SK-N-SH treated with all-trans-retinoic acid at 6 μM for 48 hours (cell line): ENCODE measurements at regions not wholly inside any gene's neighbourhood (a gene's known extent, or its start where the extent isn't known, plus 50 kb on each side); places are given as distances from the start of the nearest gene placed in this dataset.

Experiments used
- CREB5 ChIP-seq: fragments of 250-450 bp; sonication (Bioruptor Pico); IDR thresholded peaks from 2 replicates; pipeline ENCODE4 v1.5.1; 2020; ENCODE audit warnings: low read depth, mild to moderate bottlenecking, moderate library complexity
- CSDC2 ChIP-seq: fragments of 250-450 bp; sonication (Bioruptor Pico); IDR thresholded peaks from 2 replicates; pipeline ENCODE4 v1.5.0; 2020; ENCODE audit warnings: mild to moderate bottlenecking, moderate library complexity
- GLIS3 ChIP-seq: fragments of 250-450 bp; sonication (Bioruptor Pico); IDR thresholded peaks from 2 replicates; pipeline ENCODE4 v1.5.0; 2020; ENCODE audit warnings: mild to moderate bottlenecking, moderate library complexity
- RARB ChIP-seq: fragments of 250-450 bp; sonication (Bioruptor Pico); IDR thresholded peaks from 2 replicates; pipeline ENCODE4 v1.8.0; 2021; ENCODE audit warnings: mild to moderate bottlenecking, moderate library complexity
- TCF4 ChIP-seq: fragments of 250-450 bp; sonication (Bioruptor Pico); IDR thresholded peaks from 2 replicates; pipeline ENCODE4 v1.8.0; 2021; ENCODE audit warnings: mild to moderate bottlenecking, moderate library complexity, borderline replicate concordance
- TOX ChIP-seq: fragments of 250-450 bp; sonication (Bioruptor Pico); IDR thresholded peaks from 2 replicates; pipeline ENCODE4 v1.8.0; 2021; ENCODE audit warnings: mild to moderate bottlenecking, moderate library complexity, borderline replicate concordance
- TSHZ2 ChIP-seq: fragments of 250-450 bp; sonication (Bioruptor Pico); IDR thresholded peaks from 2 replicates; pipeline ENCODE4 v1.5.0; 2020; ENCODE audit warnings: mild to moderate bottlenecking, moderate library complexity
- ZNF8 ChIP-seq: fragments of 450-650 bp; formaldehyde crosslinking; IDR thresholded peaks from 2 replicates; pipeline ENCODE4 v1.5.0; 2020; ENCODE audit warnings: mild to moderate bottlenecking, moderate library complexity

DNA sequence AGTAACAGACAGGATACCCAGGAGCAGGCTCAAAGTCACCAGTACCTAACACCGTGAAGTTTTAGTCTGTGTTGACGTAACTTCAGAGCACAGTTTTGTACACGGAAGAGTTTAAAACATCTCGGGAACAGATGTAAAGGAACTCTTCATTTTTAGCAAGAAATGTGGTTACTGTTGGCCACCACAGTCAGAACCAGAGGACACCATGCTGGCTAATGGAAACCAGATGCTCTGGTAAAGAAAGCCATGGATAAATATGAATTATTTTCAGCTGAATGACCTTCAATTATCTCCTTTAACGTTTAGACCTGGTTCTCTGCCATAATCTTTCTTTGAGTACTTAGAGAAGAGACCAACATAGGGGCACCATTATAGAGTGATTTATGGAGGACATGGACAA, 115.9 kb downstream of the NTMT2 start:
- TF ChIP-seq RARB (CRISPR knock-in tag) (no peak), TCF4 (CRISPR knock-in tag) (no peak), CSDC2 (CRISPR knock-in tag) (no peak), CREB5 (CRISPR knock-in tag) (no peak), ZNF8 (CRISPR knock-in tag) (no peak), TSHZ2 (CRISPR knock-in tag) (no peak), TOX (CRISPR knock-in tag) (peak; percentile 69; the same call in 1 of the 2 replicates), GLIS3 (CRISPR knock-in tag) (no peak)
